ENCODE measurements at regions not wholly inside any gene's neighbourhood (a gene's known extent, or its start where the extent isn't known, plus 50 kb on each side); places are given as distances from the start of the nearest gene placed in this dataset.
"Not testable (repeated sequence)": the region's sequence is repeated elsewhere in the genome, so short reads cannot be mapped to it uniquely, and the experiment has no call there.

DNA sequence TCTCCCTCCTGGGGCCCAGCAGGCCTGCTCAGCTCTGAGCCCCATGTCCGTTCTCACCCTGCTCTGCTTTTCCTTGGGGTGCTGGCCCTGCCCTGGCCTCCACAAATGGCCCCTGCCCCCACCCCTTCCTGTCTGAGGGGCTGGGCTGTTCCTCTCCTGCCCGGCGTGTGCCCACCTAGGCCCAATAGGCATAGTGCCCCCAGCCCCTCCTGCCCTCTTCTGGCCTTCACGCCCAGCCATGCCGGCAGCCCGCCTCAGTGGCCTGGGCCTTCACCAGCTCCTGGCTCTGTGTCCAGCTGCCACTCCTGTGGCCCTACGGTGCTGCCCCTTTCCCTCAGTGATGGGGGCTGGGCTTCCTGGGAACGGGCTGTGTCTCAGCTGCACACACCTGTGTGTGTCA lies 125.9 kb downstream of the TMEM121 start:
- TF ChIP-seq, protein P1, sequence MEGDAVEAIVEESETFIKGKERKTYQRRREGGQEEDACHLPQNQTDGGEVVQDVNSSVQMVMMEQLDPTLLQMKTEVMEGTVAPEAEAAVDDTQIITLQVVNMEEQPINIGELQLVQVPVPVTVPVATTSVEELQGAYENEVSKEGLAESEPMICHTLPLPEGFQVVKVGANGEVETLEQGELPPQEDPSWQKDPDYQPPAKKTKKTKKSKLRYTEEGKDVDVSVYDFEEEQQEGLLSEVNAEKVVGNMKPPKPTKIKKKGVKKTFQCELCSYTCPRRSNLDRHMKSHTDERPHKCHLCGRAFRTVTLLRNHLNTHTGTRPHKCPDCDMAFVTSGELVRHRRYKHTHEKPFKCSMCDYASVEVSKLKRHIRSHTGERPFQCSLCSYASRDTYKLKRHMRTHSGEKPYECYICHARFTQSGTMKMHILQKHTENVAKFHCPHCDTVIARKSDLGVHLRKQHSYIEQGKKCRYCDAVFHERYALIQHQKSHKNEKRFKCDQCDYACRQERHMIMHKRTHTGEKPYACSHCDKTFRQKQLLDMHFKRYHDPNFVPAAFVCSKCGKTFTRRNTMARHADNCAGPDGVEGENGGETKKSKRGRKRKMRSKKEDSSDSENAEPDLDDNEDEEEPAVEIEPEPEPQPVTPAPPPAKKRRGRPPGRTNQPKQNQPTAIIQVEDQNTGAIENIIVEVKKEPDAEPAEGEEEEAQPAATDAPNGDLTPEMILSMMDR (conservative IDR thresholded peaks at IDR 0.05; ENCODE audit: low read depth, low read length) = not testable (repeated sequence)
- not testable (repeated sequence) for TF ChIP-seq EZH2 (IDR thresholded peaks at IDR 0.05; ENCODE audit: borderline replicate concordance, low read depth, low read length, poor library complexity, severe bottlenecking)
